Activated T-helper 9 cell treated with anti-CD3 and anti-CD28 coated beads, Interleukin-2, amount 50 U/mL, for 16 hours (primary cell): ENCODE measurements at regions not wholly inside any gene's neighbourhood (a gene's known extent, or its start where the extent isn't known, plus 50 kb on each side); places are given as distances from the start of the nearest gene placed in this dataset.

Experiments used
- DNase-seq: peaks from one replicate; pipeline ENCODE4 v3.0.0-alpha.2; 2020; ENCODE audit warnings: low read depth

- DNase-seq: no peak
Observed at GRCh38 chr13:50714891-50715290, 128.6 kb downstream of the DLEU7 start.

- no peak for DNase-seq
Observed at GRCh38 chr13:50715402-50716146, 127.9 kb downstream of the DLEU7 start.

DNA sequence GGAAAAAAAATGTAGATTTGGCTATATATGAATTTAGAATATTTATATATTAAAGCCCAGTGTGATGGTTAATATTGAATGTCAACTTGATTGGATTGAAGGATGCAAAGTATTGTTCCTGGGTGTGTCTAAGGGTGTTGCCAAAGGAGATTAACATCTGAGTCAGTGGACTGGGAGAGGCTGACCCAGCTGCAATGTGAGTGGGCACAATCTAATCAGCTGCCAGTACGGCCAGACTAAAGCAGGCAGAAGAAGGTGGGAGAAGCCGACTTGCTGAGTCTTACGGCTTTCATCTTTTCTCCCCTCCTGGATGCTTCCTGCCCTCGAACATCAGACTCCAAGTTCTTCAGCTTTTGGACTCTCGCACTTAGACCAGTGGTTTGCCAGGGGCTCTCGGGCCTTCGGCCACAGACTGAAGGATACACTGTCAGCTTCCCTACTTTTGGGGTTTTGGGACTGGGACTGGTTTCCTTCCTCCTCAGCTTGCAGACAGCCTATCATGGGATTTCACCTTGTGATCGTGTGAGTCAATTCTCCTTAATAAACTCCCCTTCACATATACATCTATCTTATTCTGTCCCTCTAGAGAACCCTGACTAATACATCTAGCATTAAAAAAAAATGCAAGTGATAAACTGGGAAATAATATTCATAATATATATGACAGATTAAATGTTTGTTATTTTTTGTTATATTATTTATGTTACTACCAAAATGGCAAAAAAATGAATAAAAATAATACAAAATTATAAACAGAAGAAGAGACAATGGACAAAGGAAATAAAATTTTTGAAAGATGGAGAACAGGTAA, 122.4 kb downstream of the DLEU7 start:
- DNase-seq: no peak

- DNase-seq: no peak
Observed at GRCh38 chr13:50721672-50721992, 121.9 kb downstream of the DLEU7 start.

DNA sequence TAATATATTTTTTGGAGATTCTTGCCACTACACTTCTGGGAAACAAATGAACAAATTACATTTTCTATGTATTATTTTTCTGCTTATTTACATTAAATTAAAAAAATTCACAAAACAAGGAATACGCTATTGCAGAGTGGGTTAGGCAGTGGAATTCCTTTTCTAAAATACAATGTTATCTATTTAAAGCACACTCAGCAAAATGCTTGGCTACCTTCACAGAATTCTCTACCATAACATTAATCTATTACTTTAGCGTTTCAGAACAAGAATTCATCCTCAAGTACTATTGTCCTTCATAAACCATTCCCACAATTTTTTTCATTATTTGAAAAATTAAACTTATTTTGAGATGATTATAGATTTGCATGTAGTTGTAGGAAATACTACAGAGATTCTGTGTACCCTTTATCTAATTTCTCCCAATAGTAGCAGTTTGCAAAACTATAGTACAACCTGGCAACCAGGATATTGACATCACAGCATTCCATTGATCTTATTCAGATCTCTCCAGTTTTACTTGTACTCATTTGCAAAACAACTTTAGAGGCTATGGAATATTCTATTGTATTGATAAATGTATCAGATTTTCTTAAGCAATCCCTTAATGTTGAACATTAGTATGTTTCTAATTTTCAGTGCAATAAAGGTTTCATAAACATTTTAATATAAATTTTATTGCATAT, 120.9 kb downstream of the DLEU7 start:
- no peak for DNase-seq

GRCh38 chr13:50724438-50724837, 119.1 kb downstream of the DLEU7 start:
- no peak for DNase-seq

DNA sequence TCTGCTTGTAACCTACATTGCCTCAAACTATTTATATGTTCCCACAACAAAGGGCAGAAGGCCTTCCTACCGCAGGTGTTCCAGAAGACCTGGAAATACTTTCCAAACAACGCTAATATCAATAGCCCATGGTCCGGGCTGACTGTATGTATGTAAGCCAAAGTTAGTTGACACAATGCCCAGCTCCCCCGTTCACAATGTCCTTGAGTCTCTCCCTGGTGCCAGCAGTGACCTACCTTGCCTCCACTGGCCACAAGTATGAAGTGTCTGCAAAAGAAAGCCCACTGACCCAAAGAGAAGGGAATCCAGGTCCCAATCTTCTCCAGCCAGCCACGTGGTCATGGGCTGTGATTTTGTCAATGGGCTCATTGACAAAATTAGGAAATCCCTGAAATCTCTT, 118.6 kb downstream of the DLEU7 start:
- no peak for DNase-seq

- no peak for DNase-seq
Observed at GRCh38 chr13:50726164-50726563, 117.3 kb downstream of the DLEU7 start.

GRCh38 chr13:50729177-50729576, 114.3 kb downstream of the DLEU7 start:
- DNase-seq: no peak

GRCh38 chr13:50730496-50731351, 112.8 kb downstream of the DLEU7 start:
- no peak for DNase-seq

DNA sequence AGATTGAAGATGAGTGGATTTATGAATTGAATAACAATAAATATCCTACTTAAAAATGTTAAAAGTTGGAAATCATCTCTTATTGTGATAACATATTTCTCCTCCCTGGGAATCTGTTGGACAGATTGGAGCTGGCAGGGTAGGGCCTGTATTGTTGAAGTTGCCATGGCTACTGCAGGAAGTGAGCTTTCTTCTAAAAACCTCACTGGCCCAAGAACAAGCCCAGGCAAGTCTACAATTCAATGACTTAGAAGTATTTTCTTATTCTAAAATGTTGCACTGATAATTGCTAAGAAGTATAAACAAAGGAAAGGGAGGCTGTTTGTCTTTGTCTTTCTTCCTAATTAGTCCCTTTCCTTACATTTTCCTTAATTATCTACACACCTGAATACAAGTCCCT, 112.1 kb downstream of the DLEU7 start:
- no peak for DNase-seq

DNA sequence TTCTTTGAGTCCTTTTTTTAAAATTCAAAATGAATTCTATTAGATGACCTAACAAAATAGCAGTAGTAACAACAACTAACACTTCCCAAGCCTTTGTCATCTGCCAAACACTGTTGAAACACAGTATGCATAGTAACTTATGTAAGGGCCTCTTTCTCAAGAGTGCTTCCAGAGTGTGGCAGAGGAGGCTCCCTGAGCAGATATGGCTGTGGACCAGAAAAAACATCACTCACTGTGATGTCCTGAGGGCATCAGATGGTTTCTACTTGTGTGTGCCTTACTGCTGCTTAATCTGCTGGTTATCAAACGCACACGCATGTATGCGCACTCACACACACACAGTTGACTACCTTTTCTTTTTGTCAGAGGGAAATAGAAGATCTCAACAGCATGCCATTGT, 110.8 kb downstream of the DLEU7 start:
- DNase-seq: no peak

DNA sequence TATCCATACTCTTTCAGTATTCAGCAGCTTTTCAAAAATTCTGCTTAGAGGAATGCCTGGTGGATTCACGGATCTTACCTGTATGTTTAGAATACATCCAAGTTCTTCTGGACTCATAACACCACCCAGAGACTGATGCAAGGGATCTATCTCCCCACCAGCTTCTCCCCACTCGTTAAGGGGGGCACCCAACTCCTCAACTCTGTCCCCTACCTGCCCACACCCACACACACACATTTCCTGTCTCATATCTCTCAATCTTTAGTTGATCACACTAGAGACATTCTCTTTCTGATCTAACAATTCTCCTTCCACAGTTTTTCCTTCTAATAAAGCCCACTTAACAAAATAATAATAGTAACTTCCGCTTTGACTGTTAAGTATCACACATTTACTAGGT, 110.1 kb downstream of the DLEU7 start:
- DNase-seq: no peak

DNA sequence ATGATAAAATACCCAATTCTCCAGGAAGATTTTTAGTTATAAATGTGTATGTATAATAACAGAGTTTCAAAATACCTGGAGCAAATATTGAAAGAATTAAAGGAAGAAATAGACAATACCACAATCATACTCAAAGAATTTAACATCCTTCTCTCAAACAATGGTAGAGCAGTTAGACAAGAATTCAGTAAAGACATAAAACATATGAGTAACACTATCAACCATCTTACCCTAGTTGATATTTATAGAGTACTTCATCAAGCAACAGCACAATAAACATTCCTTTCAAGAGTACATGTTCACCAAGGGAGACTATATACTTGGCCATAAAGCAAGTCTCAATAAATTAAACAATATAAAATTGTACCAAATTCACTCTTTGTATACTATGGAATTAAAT, 108.4 kb downstream of the DLEU7 start:
- DNase-seq: no peak

- no peak for DNase-seq
Observed at GRCh38 chr13:50740052-50740741, 103.3 kb downstream of the DLEU7 start.

- no peak for DNase-seq
Observed at GRCh38 chr13:50742353-50742752, 101.1 kb downstream of the DLEU7 start.

- no peak for DNase-seq
Observed at GRCh38 chr13:50742968-50743367, 100.5 kb downstream of the DLEU7 start.

DNA sequence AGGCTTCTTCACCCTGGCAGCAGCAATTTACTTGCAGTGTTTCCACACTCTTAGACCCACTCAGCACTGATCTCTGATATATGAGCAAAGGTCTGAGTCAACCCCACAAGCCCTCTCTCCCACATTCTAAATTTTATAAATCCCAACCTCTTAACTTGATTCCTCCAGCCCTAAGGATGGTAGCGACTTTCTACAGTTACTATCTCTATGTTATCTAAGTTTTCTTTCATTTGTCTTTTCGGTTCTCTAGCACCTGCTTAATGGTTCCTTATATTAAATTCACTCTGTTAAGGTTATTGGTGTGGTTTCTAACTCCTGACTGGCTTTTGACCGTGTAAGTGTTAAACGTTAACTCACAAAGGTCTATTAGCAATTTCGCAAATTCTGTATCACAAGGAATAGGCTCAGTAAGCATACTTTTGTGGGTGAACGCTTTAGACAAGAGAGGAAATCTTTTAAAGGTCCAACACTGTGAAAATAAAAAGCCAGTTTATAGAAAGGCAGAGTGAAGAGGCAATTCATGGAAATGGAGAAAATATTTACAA, 99.3 kb downstream of the DLEU7 start:
- DNase-seq: no peak

DNA sequence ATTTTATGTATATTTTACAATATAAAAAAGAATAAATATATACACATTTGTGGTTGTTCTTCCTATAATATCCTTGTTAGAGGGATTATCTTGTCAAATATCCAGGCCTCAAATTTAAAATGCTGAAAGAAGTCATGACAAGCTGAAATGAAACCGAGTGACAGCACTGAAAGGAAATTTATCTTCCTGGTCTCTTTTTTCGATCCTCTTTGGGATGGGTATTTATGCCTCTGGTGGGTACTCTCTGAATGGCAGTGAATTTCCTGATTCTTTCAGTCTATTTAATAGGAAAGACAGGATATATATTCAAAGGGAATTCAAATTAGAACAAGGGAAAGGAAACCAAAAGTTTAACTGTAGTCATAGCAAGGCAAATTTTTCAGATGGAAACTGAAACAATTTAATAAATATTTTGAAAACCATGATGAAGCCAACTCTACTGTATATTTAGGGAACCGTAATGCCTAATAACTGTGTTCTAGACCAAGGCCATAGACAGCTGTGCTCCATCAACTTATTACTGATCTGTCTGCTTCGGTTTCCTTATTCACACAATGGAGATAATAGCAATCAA, 97.9 kb downstream of the DLEU7 start:
- DNase-seq: no peak

GRCh38 chr13:50747737-50748350, 95.6 kb downstream of the DLEU7 start:
- DNase-seq: no peak
